GM18873 (cell line): ENCODE measurements at regions not wholly inside any gene's neighbourhood (a gene's known extent, or its start where the extent isn't known, plus 50 kb on each side); places are given as distances from the start of the nearest gene placed in this dataset.
"Not testable (repeated sequence)": the region's sequence is repeated elsewhere in the genome, so short reads cannot be mapped to it uniquely, and the experiment has no call there.

Experiments used
- ATAC-seq: cut with Tn5 transposase; IDR thresholded peaks from one replicate; pipeline ENCODE4 v1.9.1; 2021; ENCODE audit warnings: mild to moderate bottlenecking, moderate library complexity, moderate number of reproducible peaks; ENCODE audit not compliant: unreplicated experiment, low FRiP score

DNA sequence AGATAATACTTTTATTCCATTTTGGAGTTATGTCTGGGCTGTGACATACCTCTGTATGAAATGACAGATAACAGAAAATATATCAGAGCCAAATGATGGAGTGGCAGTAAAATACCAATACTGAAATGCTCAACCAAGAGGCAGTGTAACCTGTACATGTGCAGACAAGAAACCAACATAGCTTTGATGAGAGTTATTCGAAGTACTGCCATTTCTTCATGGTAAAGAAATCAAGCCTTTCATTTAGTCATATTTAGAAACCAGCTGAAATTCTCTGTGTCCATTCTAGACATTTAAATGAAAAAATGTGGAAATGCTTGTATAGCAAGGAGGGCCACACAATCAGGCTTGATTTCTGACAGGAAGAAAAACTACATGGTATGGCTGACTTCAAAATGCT lies 127.1 kb upstream of the PTPRZ1 start:
- no peak for ATAC-seq

GRCh38 chr7:121744877-121745276 lies 128.1 kb upstream of the PTPRZ1 start:
- ATAC-seq, result no peak

GRCh38 chr7:121744319-121744718 lies 128.6 kb upstream of the PTPRZ1 start:
- no peak for ATAC-seq

DNA sequence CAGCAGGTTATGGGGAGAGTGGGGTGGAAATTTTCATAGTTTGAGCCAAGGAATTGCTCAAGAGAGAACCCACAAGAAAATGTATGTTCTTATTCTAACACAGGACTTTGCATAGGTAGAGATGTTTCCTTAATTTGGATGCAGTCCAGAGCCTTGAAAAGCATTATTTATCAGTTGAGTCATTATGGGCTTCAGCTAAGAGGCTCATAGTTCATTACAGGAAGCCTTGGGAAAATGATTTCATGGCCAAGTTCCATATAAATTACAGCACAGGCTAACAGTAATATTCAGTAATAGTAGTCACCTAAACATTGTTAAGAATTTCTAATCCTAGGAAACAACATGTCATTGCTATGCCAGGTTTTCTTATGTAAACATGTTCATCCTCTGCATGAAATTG lies 131.1 kb upstream of the PTPRZ1 start:
- ATAC-seq, result no peak

- ATAC-seq, result no peak
Observed at GRCh38 chr7:121739465-121739864, 133.5 kb upstream of the PTPRZ1 start.

GRCh38 chr7:121730869-121731268 lies 142.1 kb upstream of the PTPRZ1 start:
- no peak for ATAC-seq

DNA sequence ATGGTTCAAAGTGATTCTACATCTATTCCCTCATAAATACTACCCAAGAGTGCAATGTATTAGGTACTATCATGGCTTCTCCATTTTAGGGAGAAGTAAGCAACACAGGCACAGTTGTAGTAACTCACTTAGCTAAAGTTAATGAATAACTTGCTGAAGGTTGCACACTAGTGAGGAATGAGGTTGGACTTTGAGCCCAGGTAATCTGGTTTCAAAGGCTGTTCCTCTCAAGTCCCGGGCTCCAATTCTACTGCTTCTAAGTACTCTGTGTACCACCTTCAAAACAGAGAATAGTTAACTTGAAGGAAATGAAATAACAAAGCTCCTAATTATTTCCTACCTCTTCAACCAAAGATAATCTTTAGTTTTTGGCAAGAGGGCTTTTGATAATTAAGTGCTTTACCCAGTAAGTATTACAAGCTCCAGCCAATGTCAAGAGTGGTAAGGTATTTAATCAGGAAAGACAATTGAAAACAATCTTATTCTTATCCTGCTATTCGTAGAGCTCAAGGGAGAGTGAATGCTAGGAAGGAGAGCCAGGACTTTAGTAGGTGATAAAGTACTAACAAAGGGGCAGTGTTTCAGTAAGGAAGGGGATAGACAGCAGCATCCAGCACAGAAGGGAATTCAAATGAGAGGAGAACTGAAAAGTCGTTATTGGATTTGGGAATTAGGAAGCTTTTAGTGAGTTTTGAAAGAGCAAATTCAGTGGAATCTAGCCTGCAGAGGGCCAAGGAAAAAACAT lies 158.2 kb upstream of the PTPRZ1 start:
- ATAC-seq, result no peak

GRCh38 chr7:121712961-121713360 lies 160.0 kb upstream of the PTPRZ1 start:
- not testable (repeated sequence) for ATAC-seq

GRCh38 chr7:121697731-121698316 lies 175.1 kb upstream of the PTPRZ1 start:
- no peak for ATAC-seq

GRCh38 chr7:121696954-121697353 lies 176.0 kb upstream of the PTPRZ1 start:
- no peak for ATAC-seq

DNA sequence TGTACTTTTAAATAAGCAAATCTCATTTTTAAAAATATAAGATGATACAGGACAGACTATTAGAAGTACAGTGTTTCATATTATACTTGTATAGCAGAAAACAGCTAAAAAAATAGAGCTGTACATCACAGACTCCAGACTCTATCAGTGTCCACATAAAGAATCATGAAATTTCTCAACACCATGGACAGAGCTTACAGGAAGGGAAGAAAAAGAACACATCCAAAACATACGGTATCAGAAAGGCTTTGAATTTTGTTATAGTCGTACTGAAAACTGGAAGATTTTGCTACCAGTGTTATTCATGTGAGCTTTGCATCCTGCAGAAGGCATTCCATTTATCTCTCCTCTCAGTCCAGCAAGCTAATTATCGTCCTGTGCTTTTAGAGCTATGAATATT lies 183.2 kb upstream of the PTPRZ1 start:
- ATAC-seq, result no peak

DNA sequence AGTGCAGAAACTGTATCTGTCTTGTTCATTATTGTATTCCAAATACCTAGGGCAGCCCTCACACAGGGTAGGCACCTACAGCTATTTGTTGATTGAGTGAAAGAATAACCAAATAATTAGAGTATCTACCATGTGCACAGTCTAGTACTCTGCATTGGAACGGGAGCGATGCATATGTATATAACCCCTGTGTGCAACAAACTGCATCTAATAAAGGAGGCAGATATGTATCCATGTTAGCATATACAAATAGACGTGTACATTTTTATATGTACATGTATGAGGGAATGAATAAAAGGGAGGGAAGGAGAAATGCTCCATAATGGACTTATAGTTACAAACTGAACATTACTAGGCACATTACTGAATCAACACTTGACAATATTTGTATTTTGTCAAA lies 191.3 kb upstream of the PTPRZ1 start:
- no peak for ATAC-seq

- no peak for ATAC-seq
Observed at GRCh38 chr7:121676168-121676567, 196.8 kb upstream of the PTPRZ1 start.

DNA sequence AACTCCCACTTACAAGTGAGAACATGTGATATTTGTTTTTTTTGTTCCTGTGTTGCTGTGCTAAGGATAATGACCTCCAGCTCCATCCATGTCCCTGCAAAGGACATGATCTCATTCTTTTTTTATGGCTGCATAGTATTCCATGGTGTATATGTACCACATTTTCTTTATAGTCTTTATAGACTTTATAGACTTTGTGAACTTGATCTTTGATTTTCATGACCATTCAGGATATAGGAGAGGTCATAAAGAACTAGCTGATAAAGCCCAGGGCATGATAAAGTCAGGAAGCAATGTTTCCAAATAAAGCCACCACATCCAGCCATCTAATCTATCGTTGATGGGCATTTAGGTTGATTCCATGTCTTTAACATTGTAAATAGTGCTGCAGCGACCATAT lies 198.5 kb upstream of the PTPRZ1 start:
- ATAC-seq, result not testable (repeated sequence)

DNA sequence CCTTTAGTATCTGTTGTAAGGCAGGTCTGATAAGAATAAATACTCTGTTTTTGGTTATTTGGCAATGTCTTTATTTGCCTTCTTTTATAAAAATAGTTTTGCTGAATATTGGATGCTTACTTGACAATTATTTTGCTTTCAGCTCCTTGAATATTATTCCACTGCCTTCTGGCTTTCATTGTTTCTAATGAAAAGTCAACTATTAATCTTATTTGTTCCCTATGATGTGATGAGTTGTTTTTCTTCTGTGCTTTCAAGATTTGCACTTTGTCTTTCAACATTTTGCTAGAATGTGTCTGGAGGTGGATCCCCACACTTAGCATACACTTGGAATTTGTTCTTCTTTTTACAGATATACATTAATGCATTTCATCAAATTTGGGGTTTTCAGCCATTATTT lies 203.8 kb upstream of the PTPRZ1 start:
- ATAC-seq, result no peak

- no peak for ATAC-seq
Observed at GRCh38 chr7:121666306-121666705, 206.7 kb upstream of the PTPRZ1 start.

GRCh38 chr7:121643320-121643719 lies 229.6 kb upstream of the PTPRZ1 start:
- no peak for ATAC-seq

GRCh38 chr7:121639705-121640104 lies 233.3 kb upstream of the PTPRZ1 start:
- ATAC-seq, result no peak

DNA sequence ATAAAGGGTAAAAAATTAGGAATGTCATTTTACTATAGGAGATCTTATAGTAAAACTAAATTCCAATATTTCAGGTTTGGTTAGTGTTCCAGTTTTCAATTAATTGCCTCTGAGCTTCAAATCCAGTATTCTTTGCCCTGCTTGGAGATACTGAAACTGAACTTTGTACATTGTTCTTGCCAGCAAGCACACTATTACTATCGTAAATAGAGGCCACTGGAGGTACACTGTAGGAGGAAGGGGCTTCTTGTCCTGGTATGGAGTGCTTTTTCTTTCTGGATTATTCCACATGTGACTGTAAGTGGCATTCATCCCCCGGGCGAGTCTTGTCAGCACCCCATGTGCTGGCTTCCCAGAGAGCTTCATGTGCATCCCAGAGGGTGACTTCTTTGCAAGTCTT lies 234.7 kb upstream of the PTPRZ1 start:
- ATAC-seq, result no peak

GRCh38 chr7:121634356-121634755 lies 238.2 kb upstream of the FAM3C start:
- ATAC-seq, result no peak

DNA sequence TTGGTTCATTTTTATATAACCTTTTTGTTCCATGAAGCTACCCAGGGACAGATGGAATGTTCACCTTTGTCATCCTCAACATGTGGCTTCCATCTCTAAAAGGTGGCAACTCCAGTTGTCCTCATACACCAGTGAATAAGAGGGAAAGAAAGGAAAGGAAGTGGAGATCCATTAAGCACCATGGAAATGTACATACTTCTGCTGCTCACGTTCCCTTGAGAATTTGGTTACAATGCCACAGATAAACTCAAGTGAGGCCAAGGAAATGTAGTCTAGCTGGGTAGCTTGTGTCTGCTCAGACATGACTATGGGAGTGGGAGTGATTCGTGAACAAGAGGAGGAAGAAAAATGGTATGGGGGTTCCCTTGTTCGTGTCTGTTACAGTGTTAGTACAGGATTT lies 237.1 kb upstream of the FAM3C start:
- ATAC-seq, result no peak

GRCh38 chr7:121624958-121625357 lies 228.8 kb upstream of the FAM3C start:
- no peak for ATAC-seq
